K562 (cell line): ENCODE measurements at regions not wholly inside any gene's neighbourhood (a gene's known extent, or its start where the extent isn't known, plus 50 kb on each side); places are given as distances from the start of the nearest gene placed in this dataset.

Source experiments
- ATAC-seq: fragments of 200-7000 bp; cut with Tn5 transposase; 3 replicates; pipeline ENCODE4 v1.9.1; 2020; ENCODE audit warnings: moderate library complexity
- BruUV-seq: library from RNA; stranded (reverse); fragments of 400-500 nt; replicated peaks from 2 replicates; lab custom pipeline; 2021; lab: Mats Ljungman, UMichigan
- CTCF ChIA-PET: fragments of 300-600 bp; formaldehyde crosslinking; extraction: SDS; loops from one replicate; lab custom pipeline; 2021; ENCODE audit warnings: low intra/inter-chr PET ratio; lab: Yijun Ruan, JAX
- POLR2A ChIA-PET: fragments of 300-600, 350-650 bp; sonication (Branson Sonifier 250); formaldehyde crosslinking; extraction: SDS; loops from one replicate; lab custom pipeline; 2021; ENCODE audit warnings: antibody characterized with exemption, inconsistent platforms; lab: Yijun Ruan, JAX
- DNase-seq, 4 experiments: peaks; one replicate each; pipeline versions ENCODE4 v3.0.0 to v3.0.0-alpha.2; 2011 to 2018; ENCODE audit warnings: low spot score in 3 of 4, mixed read lengths in 3 of 4; ENCODE audit errors: extremely low read depth in 1 of 4
- FAIRE-seq: peaks from 2 replicates; lab custom pipeline; 2011; peaks lifted over from hg19 to GRCh38; lab: Jason Lieb, UNC
- H2AFZ ChIP-seq: 2 replicates; pipeline ENCODE4 v1.6.0; 2011; ENCODE audit warnings: low read depth, low read length, control low read depth, inconsistent platforms
- H3K27ac ChIP-seq: fragments of 200-600 bp; 3 replicates; pipeline ENCODE4 v1.8.0; 2011; ENCODE audit warnings: low read depth, mild to moderate bottlenecking, control low read depth, inconsistent platforms, low read length, moderate library complexity, mixed read lengths; ENCODE audit errors: extremely low read depth
- H3K27me3 ChIP-seq, 2 experiments: fragments of 300-600 bp in 1 of 2; 2 replicates in 1 of 2; 3 replicates in 1 of 2; pipeline versions ENCODE4 v1.6.0 to v1.8.0; 2011; ENCODE audit warnings: inconsistent platforms in 2 of 2, low read length in 2 of 2, mild to moderate bottlenecking in 1 of 2, mixed read lengths in 1 of 2, moderate library complexity in 1 of 2; ENCODE audit not compliant: control insufficient read depth in 2 of 2, insufficient read depth in 2 of 2
- H3K36me3 ChIP-seq: fragments of 300-600 bp; 3 replicates; pipeline ENCODE4 v1.8.0; 2011; ENCODE audit warnings: mild to moderate bottlenecking, low read length, inconsistent platforms; ENCODE audit not compliant: control insufficient read depth, insufficient read depth
- H3K4me1 ChIP-seq, 2 experiments: fragments of 200-600 bp in 1 of 2; replicated peaks in 1 of 2; 2 replicates in 1 of 2; 3 replicates in 1 of 2; pipeline versions ENCODE4 v1.5.1 to v1.8.0; 2011; ENCODE audit warnings: inconsistent platforms in 2 of 2, low read length in 2 of 2, mild to moderate bottlenecking in 1 of 2, mixed read lengths in 1 of 2, moderate library complexity in 1 of 2; ENCODE audit not compliant: control insufficient read depth in 2 of 2, insufficient read depth in 2 of 2
- H3K4me2 ChIP-seq: 2 replicates; pipeline ENCODE4 v1.6.1; 2011; ENCODE audit warnings: low read length, control low read depth, inconsistent platforms, mixed read lengths; ENCODE audit not compliant: insufficient read depth
- H3K4me3 ChIP-seq: fragments of 200-600 bp; sonication (generic), shearing (Covaris generic); 2 replicates; pipeline ENCODE4 v1.5.1; 2016; ENCODE audit warnings: control low read depth, inconsistent platforms
- H3K79me2 ChIP-seq: fragments of 200-600 bp; 3 replicates; pipeline ENCODE4 v1.8.0; 2011; ENCODE audit warnings: low read length, inconsistent platforms; ENCODE audit not compliant: control insufficient read depth, insufficient read depth
- H3K9ac ChIP-seq, 2 experiments: 2 replicates each; pipeline versions ENCODE4 v1.6.0 to v1.6.1; 2011; ENCODE audit warnings: low read depth in 2 of 2, low read length in 2 of 2, control low read depth in 1 of 2, inconsistent platforms in 1 of 2, mild to moderate bottlenecking in 1 of 2, mixed read lengths in 1 of 2; ENCODE audit not compliant: insufficient read depth in 1 of 2
- H3K9me1 ChIP-seq: one replicate; pipeline ENCODE4 v1.6.0; 2011; ENCODE audit warnings: inconsistent platforms, mild to moderate bottlenecking, low read length, moderate library complexity; ENCODE audit not compliant: control insufficient read depth, insufficient read depth
- H3K9me3 ChIP-seq: replicated peaks from 2 replicates; pipeline ENCODE4 v1.5.1; 2011; ENCODE audit warnings: low read depth, low read length, inconsistent platforms; ENCODE audit not compliant: control insufficient read depth, insufficient read depth
- H4K20me1 ChIP-seq: replicated peaks from 2 replicates; pipeline ENCODE4 v1.6.1; 2011; ENCODE audit warnings: low read length, inconsistent platforms, mixed read lengths; ENCODE audit not compliant: control insufficient read depth, insufficient read depth
- ELF1 ChIP-seq: fragments of 200-800 bp; sonication (Bioruptor generic); IDR thresholded peaks from 2 replicates; pipeline ENCODE4 v1.6.1; 2016; ENCODE audit warnings: missing genetic modification characterization, missing compliant biosample characterization
- FOXA3 ChIP-seq, 2 experiments: fragments of 450-650 bp in 1 of 2; sonication (generic) in 1 of 2; formaldehyde crosslinking; IDR thresholded peaks in 1 of 2; conservative IDR thresholded peaks in 1 of 2; 2 replicates each; pipeline versions ENCODE4 v1.4.0 to v1.8.0; 2020 to 2022; ENCODE audit warnings: mild to moderate bottlenecking in 2 of 2, missing genetic modification reagents in 1 of 2
- FOXK2 ChIP-seq, 2 experiments: fragments of 450-650 bp; IDR thresholded peaks in 1 of 2; conservative IDR thresholded peaks in 1 of 2; 2 replicates each; pipeline ENCODE4 v1.6.1; 2016; ENCODE audit warnings: low read depth in 2 of 2, mild to moderate bottlenecking in 1 of 2
- MCM7 ChIP-seq, 2 experiments: fragments of 450-650 bp; IDR thresholded peaks; 2 replicates each; pipeline ENCODE4 v1.6.1; 2016 to 2018
- MXD1 ChIP-seq: fragments of 250-450 bp; sonication (Bioruptor Pico); IDR thresholded peaks from 2 replicates; pipeline ENCODE4 v1.8.0; 2021; ENCODE audit warnings: borderline replicate concordance, mild to moderate bottlenecking, moderate library complexity; ENCODE audit not compliant: poor library complexity, severe bottlenecking
- SMAD2 ChIP-seq: fragments of 150-350 bp; IDR thresholded peaks from 2 replicates; pipeline ENCODE4 v1.6.1; 2014; ENCODE audit warnings: low read depth, mild to moderate bottlenecking, low read length
- SMARCA5 ChIP-seq: fragments of 450-650 bp; IDR thresholded peaks from 2 replicates; pipeline ENCODE4 v1.6.1; 2016
- SREBF1 ChIP-seq: fragments of 150-350 bp; IDR thresholded peaks from 2 replicates; pipeline ENCODE4 v1.6.1; 2014; ENCODE audit warnings: antibody characterized with exemption, low read depth, low read length, borderline replicate concordance
- ZBTB11 ChIP-seq, 3 experiments: fragments of 200-800 bp in 1 of 3; fragments of 250-450 bp in 1 of 3; fragments of 450-650 bp in 1 of 3; sonication (Bioruptor Pico) in 1 of 3; sonication (Bioruptor generic) in 1 of 3; formaldehyde crosslinking in 1 of 3; IDR thresholded peaks; 2 replicates each; pipeline versions ENCODE4 v1.6.1 to v1.8.0; 2016 to 2022; ENCODE audit warnings: mild to moderate bottlenecking in 2 of 3, missing genetic modification characterization in 2 of 3, missing compliant biosample characterization in 1 of 3, moderate library complexity in 1 of 3
- WGBS: fragments of 100-300 bp; shearing (Covaris generic); methylation state at CpG from one replicate; pipeline ENCODE4 v1.1.6; 2016; ENCODE audit warnings: low coverage, mixed read lengths; ENCODE audit not compliant: insufficient coverage; ENCODE audit errors: missing lambda C conversion rate; 5-methylcytosine and 5-hydroxymethylcytosine counted together
- in situ Hi-C: fragments of 300-500 bp; cut with MboI; formaldehyde crosslinking; loops from 4 replicates; pipeline ENCODE4 v1.15.0; 2018; ENCODE audit warnings: inconsistent platforms, mixed read lengths
- intact Hi-C: fragments of 100-400 bp; cut with micrococcal nuclease; formaldehyde crosslinking; loops from 2 replicates; pipeline ENCODE4 v1.14.2; 2022

DNA sequence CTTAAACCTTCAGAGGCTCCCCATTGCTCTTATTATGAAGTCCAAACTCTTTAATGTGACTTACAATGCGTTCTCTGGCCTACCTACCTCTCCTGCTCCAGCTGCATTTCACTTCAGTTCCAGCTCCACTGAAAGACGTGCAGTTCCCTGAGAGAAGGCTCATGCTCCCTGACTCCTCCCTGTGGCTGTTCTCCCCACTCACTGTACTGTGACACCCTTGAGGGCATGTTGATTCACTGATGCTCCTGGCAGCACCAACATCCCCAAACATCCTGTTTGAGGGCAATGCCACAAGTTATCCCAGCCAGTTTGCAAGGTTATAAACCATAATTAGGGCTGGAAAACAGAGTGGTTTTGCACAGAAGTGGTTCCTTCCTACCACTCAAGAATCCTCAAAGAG is 111.2 kb downstream of the LSM5 start:
- POLR2A ChIA-PET = interaction anchor here (0.7 to 0.9 kb wide), 2 partner anchors 15 to 690 kb away, joined by 3 to 4 read pairs; no protein-coding TSS in a partner anchor

More for the DNA sequence above, 111.2 kb downstream of the LSM5 start:
- FAIRE-seq (no peak), DNase-seq (no peak)
- Histone ChIP-seq H3K9me3 (no peaks in the 10 kb centered on the region), H4K20me1 (no peaks in the 10 kb centered on the region), H3K27ac (no peak overlapping the region), H3K4me2 (no peak overlapping the region), H3K4me3 (no peak overlapping the region), H3K27me3 (peaks cover 4% of the 10 kb centered on the region in 2 experiments; a peak in 3 of 5 replicates), H3K79me2 (no peaks in the 10 kb centered on the region)
- BruUV-seq = no TSS peak
- in situ Hi-C loops = no loop called here
- TF ChIP-seq SREBF1 = no peak
- TF ChIP-seq SMAD2 = no peak
- TF ChIP-seq SMARCA5 = no peak
- no peak for TF ChIP-seq FOXK2 (conservative IDR thresholded peaks at IDR 0.05 in 1 of 2, IDR thresholded peaks at IDR 0.05 in 1 of 2; ENCODE audit: low read depth in 2 of 2)
- TF ChIP-seq MCM7 (IDR thresholded peaks at IDR 0.05) = no peak
- no peak for TF ChIP-seq MXD1
- TF ChIP-seq FOXA3 (CRISPR knock-in tag; conservative IDR thresholded peaks at IDR 0.05 in 1 of 2, IDR thresholded peaks at IDR 0.05 in 1 of 2) = no peak
- no peak for TF ChIP-seq ELF1
- no peak for TF ChIP-seq ZBTB11 (CRISPR knock-in tag; IDR thresholded peaks at IDR 0.05)
- TF ChIP-seq, all 486 proteins: peak for 0
- CTCF ChIA-PET = no interaction called here
- Histone ChIP-seq H3K9ac (no peak overlapping the region), H2AFZ (no peak overlapping the region), H3K36me3 (no peaks in the 10 kb centered on the region), H3K4me1 (no peaks in the 10 kb centered on the region), H3K9me1 (no peaks in the 10 kb centered on the region)
- WGBS = 0% methylated on average over 2 of the region's 2 CpGs
- intact Hi-C loops = no loop called here
- ATAC-seq = no peak; the same call in 2 of the 3 replicates
